Bronchial epithelial cell (primary cell): ENCODE measurements at regions not wholly inside any gene's neighbourhood (a gene's known extent, or its start where the extent isn't known, plus 50 kb on each side); places are given as distances from the start of the nearest gene placed in this dataset.
"Not testable (repeated sequence)": the region's sequence is repeated elsewhere in the genome, so short reads cannot be mapped to it uniquely, and the experiment has no call there.

Source experiments
- DNase-seq: peaks from one replicate; pipeline ENCODE4 v3.0.0-alpha.2; 2010; ENCODE audit warnings: low read depth
- FAIRE-seq: peaks from 2 replicates; lab custom pipeline; 2011; peaks lifted over from hg19 to GRCh38; lab: Jason Lieb, UNC
- H3K27me3 ChIP-seq: 2 replicates; pipeline ENCODE4 v1.5.1; 2011; ENCODE audit warnings: low read length; ENCODE audit not compliant: control insufficient read depth, insufficient read depth
- H3K36me3 ChIP-seq: 2 replicates; pipeline ENCODE4 v1.5.1; 2011; ENCODE audit warnings: low read length; ENCODE audit not compliant: control insufficient read depth, insufficient read depth
- H3K4me3 ChIP-seq: 2 replicates; pipeline ENCODE4 v1.5.1; 2011; ENCODE audit warnings: mild to moderate bottlenecking, low read depth, low read length, control low read depth
- TF ChIP-seq, protein P1 (sequence below): IDR thresholded peaks from 2 replicates; pipeline ENCODE4 v1.5.1; 2011; ENCODE audit warnings: mild to moderate bottlenecking, moderate library complexity, low read length, control low read depth, inconsistent platforms; ENCODE audit not compliant: insufficient read depth, severe bottlenecking

DNA sequence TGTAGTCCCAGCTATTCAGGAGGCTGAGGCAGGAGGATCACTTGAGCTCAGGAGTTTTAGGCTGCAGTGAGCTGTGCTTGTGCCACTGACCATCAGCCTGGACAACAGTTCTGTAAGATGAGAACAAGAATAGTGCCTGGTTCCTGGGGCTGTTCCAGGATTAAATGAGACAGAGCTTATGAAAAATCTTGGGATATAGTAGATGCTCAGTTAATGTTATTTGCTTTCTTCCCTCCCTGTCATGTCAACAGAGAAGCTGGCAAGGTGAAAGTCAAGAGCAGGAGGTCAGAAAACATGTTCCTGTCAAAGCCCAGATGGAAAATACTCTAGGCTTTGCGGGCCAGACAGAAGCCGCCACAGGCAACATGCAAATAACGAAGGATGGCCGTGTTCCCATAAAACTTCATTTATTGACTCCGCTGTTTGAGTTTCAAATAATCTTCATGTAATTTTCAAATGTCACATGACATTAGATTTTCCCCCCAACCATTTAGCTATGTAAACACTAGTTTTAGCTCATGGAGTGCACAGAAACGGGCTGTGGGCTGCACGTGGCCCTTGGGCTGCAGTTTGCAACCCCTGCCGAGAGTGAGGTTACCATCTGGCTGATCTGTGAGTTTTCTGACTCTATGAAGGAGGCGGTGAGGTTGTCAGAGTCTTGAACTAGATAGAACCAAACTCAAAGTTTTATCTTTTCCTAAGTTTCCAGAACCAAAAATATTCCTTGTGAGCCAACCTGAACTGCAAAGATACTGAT, 63.4 kb upstream of the PMEPA1 start:
- no peak for FAIRE-seq
- Histone ChIP-seq H3K36me3 (no peaks in the 10 kb centered on the region), H3K4me3 (no peak overlapping the region), H3K27me3 (no peaks in the 10 kb centered on the region)
- TF ChIP-seq, protein P1, sequence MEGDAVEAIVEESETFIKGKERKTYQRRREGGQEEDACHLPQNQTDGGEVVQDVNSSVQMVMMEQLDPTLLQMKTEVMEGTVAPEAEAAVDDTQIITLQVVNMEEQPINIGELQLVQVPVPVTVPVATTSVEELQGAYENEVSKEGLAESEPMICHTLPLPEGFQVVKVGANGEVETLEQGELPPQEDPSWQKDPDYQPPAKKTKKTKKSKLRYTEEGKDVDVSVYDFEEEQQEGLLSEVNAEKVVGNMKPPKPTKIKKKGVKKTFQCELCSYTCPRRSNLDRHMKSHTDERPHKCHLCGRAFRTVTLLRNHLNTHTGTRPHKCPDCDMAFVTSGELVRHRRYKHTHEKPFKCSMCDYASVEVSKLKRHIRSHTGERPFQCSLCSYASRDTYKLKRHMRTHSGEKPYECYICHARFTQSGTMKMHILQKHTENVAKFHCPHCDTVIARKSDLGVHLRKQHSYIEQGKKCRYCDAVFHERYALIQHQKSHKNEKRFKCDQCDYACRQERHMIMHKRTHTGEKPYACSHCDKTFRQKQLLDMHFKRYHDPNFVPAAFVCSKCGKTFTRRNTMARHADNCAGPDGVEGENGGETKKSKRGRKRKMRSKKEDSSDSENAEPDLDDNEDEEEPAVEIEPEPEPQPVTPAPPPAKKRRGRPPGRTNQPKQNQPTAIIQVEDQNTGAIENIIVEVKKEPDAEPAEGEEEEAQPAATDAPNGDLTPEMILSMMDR, result no peak
- DNase-seq, result no peak

DNA sequence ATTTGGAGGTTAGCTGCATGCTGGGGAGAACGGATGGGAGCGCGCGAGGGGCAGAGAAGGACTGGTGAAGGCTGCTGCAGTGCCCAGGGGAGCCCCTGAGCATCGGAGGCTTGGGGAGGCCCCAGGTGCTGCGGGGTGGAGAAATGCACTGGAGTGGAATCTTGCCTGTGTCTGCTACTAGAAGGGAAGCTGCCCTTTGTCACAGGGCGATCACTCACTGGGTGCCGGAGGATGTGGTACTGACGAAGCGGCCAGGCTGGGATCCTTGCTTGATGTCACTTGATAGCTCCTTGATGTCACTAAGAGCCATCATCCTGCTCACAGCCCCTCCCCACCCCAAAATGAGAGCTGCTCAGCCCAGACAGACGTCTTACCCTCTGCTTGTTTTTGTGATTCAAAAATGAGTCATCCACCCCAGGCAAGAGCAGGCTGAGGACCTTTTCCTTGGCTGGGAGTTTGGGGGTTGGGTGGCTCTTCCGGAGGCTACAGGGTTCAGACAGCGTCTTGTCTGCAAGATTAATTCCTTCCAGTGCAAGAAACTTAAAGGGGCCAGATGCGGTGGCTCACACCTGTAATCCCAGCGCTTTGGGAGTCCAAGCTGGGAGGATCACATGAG, 62.6 kb upstream of the PMEPA1 start:
- no peak overlapping the region for H3K4me3 ChIP-seq
- no peak for FAIRE-seq
- peak; percentile 93 for DNase-seq
- TF ChIP-seq, protein P1, result no peak
- H3K36me3 ChIP-seq, result no peaks in the 10 kb centered on the region
- H3K27me3 ChIP-seq, result no peaks in the 10 kb centered on the region

DNA sequence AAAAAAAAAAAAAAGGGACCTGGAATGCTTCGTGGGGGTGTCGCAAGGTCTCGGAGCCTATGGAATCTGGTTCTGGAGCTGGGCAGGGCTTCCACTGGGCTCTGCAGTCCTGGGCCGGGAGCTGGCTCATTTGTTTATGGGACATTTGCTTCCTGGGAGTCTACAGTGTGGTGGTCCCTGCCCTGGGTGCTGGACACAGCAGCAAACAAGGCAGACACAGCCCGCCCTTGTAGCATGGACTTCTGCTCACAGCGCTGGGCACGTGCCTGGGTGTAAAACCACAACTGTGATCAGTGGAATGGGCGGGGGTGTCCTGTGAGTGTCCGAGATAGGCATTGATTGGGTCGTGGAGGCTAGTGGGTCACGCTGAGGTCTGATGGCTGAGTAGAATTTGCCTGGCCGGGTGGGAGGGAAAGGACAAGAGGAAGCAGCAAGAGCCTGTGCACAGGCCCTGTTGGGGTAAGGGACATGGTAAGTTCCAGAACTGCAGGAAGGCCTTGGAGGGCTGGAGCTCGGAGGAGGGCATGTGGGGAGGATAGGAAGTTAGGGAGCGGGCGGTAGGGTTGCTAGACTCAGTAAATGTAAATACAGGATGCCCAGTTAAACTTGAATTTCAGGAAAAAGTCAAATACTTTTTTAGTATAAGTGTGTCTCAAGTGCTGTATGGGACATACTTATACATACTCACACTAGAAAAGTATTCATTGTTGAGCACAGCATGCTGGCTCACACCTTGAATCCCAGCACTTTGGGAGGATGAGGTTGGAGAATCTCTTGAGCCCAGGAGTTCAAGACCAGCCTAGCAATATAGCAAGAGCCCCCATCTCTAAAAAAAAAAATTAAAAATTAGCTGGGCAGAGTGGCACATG, 61.3 kb upstream of the PMEPA1 start:
- FAIRE-seq (no peak), DNase-seq (no peak)
- Histone ChIP-seq H3K27me3 (no peaks in the 10 kb centered on the region), H3K36me3 (no peaks in the 10 kb centered on the region), H3K4me3 (no peak overlapping the region)
- TF ChIP-seq, protein P1, result no peak

DNA sequence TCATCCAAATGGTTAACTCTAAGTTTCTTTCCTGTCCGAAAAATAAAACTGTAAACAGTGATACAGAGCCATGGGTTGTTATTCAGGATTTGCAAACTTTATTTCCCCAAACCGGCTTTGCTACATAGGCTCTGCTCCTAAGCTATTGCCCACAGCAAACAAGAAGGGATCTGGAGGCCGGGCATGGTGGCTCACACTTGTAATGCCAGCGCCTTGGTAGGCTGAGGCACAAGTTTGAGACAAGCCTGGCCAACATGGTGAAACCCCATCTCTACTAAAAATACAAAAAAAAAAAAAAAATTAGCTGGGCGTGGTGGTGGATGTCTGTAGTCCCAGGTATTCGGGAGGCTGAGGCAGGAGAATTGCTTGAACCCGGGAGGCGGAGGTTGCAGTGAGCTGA, 60.6 kb upstream of the PMEPA1 start:
- not testable (repeated sequence) for H3K36me3 ChIP-seq, DNase-seq, H3K4me3 ChIP-seq, FAIRE-seq, H3K27me3 ChIP-seq

DNA sequence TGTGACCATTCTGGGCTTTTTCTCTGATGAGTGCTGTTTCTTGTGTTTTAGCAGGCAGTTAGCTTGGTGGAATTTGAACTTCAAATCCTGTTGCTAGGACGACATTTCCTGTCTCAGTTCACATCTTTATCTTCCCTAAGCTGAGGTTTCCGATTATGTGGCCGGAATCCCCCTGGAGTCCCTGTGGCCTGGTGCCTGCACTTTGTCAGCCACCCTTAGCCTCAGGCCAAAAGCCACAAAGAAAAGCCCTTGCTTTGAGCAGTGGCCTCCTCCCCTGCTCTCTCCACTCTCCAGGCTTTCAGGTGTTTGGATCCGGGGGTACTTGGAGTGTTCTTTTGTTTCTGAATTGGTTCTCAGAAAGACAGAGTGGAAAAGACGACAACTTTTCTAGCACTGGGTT, 59.9 kb upstream of the PMEPA1 start:
- Histone ChIP-seq H3K27me3 (no peaks in the 10 kb centered on the region), H3K36me3 (no peaks in the 10 kb centered on the region), H3K4me3 (no peak overlapping the region)
- TF ChIP-seq, protein P1, result no peak
- no peak for FAIRE-seq
- no peak for DNase-seq

DNA sequence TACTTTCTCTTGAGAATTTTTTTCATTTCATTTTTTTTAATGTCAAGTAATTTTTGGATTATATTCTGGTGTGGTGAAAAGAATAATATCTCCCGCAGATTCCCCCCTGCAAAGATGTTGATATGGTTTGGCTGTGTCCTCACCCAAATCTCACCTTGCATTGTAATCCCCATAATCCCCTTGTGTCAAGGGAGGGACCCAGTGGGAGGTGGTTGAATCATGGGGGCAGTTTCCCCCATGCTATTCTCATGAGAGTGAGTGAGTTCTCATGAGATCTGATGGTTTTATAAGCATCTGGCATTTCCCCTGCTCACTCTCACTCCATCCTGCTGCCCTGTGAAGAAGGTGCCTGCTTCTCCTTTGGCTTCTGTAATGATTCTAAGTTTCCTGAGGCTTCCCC, 58.7 kb upstream of the PMEPA1 start:
- Histone ChIP-seq H3K36me3 (no peaks in the 10 kb centered on the region), H3K27me3 (no peaks in the 10 kb centered on the region), H3K4me3 (no peak overlapping the region)
- FAIRE-seq (no peak), DNase-seq (no peak)
- TF ChIP-seq, protein P1, result no peak
